Coronary artery (tissue), 2 donors: ENCODE measurements at regions not wholly inside any gene's neighbourhood (a gene's known extent, or its start where the extent isn't known, plus 50 kb on each side); places are given as distances from the start of the nearest gene placed in this dataset.

Experiments
- DNase-seq: peaks from one replicate; pipeline ENCODE4 v3.0.0-alpha.2; 2017; ENCODE audit warnings: low spot score
- H3K27ac ChIP-seq, 2 donors: fragments of 200-600 bp; sonication (generic); one replicate each; pipeline ENCODE4 v1.5.1; 2016 to 2019
- H3K4me3 ChIP-seq: fragments of 200-600 bp; sonication (generic); 2 replicates; pipeline ENCODE4 v1.5.1; 2016; ENCODE audit warnings: mild to moderate bottlenecking, moderate library complexity
- CTCF ChIP-seq: fragments of 200-600 bp; sonication (generic); IDR thresholded peaks from one replicate; pipeline ENCODE4 v1.5.1; 2019; ENCODE audit warnings: antibody characterized with exemption

- no peak for DNase-seq
- H3K27ac ChIP-seq, result no peak overlapping the region
- no peak overlapping the region for H3K4me3 ChIP-seq
- no peak for TF ChIP-seq CTCF
Observed at GRCh38 chr4:18252052-18252451, 230.5 kb upstream of the LCORL start.

- Histone ChIP-seq H3K27ac (no peak overlapping the region), H3K4me3 (no peak overlapping the region)
- no peak for TF ChIP-seq CTCF
- DNase-seq, result no peak
Observed at GRCh38 chr4:18250564-18250963, 229.0 kb upstream of the LCORL start.

GRCh38 chr4:18248611-18249010, 227.1 kb upstream of the LCORL start:
- DNase-seq, result no peak
- TF ChIP-seq CTCF, result no peak
- Histone ChIP-seq H3K4me3 (no peak overlapping the region), H3K27ac (no peak overlapping the region)

- H3K27ac ChIP-seq, result no peak overlapping the region
- DNase-seq, result no peak
- TF ChIP-seq CTCF, result no peak
- no peak overlapping the region for H3K4me3 ChIP-seq
Observed at GRCh38 chr4:18247189-18247588, 225.6 kb upstream of the LCORL start.

- DNase-seq, result no peak
- Histone ChIP-seq H3K27ac (no peak overlapping the region), H3K4me3 (no peak overlapping the region)
- no peak for TF ChIP-seq CTCF
Observed at GRCh38 chr4:18242919-18243693, 221.6 kb upstream of the LCORL start.

GRCh38 chr4:18241727-18242126, 220.2 kb upstream of the LCORL start:
- Histone ChIP-seq H3K27ac (no peak overlapping the region), H3K4me3 (no peak overlapping the region)
- no peak for TF ChIP-seq CTCF
- DNase-seq, result no peak

- DNase-seq, result no peak
- TF ChIP-seq CTCF, result no peak
- Histone ChIP-seq H3K27ac (no peak overlapping the region), H3K4me3 (no peak overlapping the region)
Observed at GRCh38 chr4:18234108-18234507, 212.6 kb upstream of the LCORL start.
